ENCODE measurements at regions not wholly inside any gene's neighbourhood (a gene's known extent, or its start where the extent isn't known, plus 50 kb on each side); places are given as distances from the start of the nearest gene placed in this dataset.

DNA sequence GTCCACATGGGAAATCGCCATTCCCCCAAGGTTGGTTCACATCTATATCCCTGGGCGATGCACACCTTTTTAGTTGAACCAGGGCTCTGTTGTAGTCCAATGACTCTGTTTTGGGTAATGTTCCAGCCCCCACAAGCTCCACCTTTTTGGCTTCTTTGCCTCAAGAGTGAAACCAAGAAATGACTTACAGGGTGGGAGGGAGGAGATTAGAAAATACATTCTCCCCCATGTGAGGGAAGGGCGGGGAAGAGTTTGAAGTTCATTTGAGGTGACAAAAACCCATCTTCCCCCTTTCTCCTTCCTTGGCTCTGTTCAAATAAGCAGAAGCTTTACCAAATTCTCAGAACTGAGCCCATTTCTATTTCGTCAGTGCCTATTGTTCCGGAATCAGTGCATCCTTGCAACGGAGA lies 82.8 kb downstream of the GATA3 start:
- no peak for TF ChIP-seq EZH2 (IDR thresholded peaks at IDR 0.05)
- TF ChIP-seq, protein P1, sequence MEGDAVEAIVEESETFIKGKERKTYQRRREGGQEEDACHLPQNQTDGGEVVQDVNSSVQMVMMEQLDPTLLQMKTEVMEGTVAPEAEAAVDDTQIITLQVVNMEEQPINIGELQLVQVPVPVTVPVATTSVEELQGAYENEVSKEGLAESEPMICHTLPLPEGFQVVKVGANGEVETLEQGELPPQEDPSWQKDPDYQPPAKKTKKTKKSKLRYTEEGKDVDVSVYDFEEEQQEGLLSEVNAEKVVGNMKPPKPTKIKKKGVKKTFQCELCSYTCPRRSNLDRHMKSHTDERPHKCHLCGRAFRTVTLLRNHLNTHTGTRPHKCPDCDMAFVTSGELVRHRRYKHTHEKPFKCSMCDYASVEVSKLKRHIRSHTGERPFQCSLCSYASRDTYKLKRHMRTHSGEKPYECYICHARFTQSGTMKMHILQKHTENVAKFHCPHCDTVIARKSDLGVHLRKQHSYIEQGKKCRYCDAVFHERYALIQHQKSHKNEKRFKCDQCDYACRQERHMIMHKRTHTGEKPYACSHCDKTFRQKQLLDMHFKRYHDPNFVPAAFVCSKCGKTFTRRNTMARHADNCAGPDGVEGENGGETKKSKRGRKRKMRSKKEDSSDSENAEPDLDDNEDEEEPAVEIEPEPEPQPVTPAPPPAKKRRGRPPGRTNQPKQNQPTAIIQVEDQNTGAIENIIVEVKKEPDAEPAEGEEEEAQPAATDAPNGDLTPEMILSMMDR (IDR thresholded peaks at IDR 0.05) = no peak

All from neural progenitor cell (in vitro differentiated cells).